GM23248 (cell line): ENCODE measurements at regions not wholly inside any gene's neighbourhood (a gene's known extent, or its start where the extent isn't known, plus 50 kb on each side); places are given as distances from the start of the nearest gene placed in this dataset.
A peak's percentile ranks its signal among the peaks of the same experiment; 100 is the strongest.

Source experiments
- DNase-seq: peaks from one replicate; pipeline ENCODE4 v3.0.0-alpha.2; 2015
- H2AFZ ChIP-seq: fragments of 200-600 bp; sonication (generic); 2 replicates; pipeline ENCODE4 v1.6.1; 2016; ENCODE audit warnings: antibody characterized with exemption
- H3F3A ChIP-seq: fragments of 200-600 bp; sonication (generic); 2 replicates; pipeline ENCODE4 v1.6.1; 2016; ENCODE audit warnings: mild to moderate bottlenecking, antibody characterized with exemption, mixed run types; ENCODE audit not compliant: insufficient read depth
- H3K27ac ChIP-seq: fragments of 200-600 bp; sonication (generic); 2 replicates; pipeline ENCODE4 v1.5.1; 2016; ENCODE audit warnings: mild to moderate bottlenecking
- H3K27me3 ChIP-seq: fragments of 200-600 bp; sonication (generic); replicated peaks from 2 replicates; pipeline ENCODE4 v1.6.1; 2016; ENCODE audit warnings: mild to moderate bottlenecking; ENCODE audit not compliant: insufficient read depth
- H3K36me3 ChIP-seq: fragments of 200-600 bp; sonication (generic); 2 replicates; pipeline ENCODE4 v1.6.1; 2016; ENCODE audit warnings: low read depth, mild to moderate bottlenecking
- H3K4me1 ChIP-seq: fragments of 200-600 bp; sonication (generic); 2 replicates; pipeline ENCODE4 v1.6.1; 2016; ENCODE audit warnings: mild to moderate bottlenecking; ENCODE audit not compliant: insufficient read depth
- H3K4me2 ChIP-seq: fragments of 200-600 bp; sonication (generic); one replicate; pipeline ENCODE4 v1.6.1; 2016; ENCODE audit warnings: mild to moderate bottlenecking; ENCODE audit not compliant: unreplicated experiment
- H3K4me3 ChIP-seq: fragments of 200-600 bp; sonication (generic); 2 replicates; pipeline ENCODE4 v1.5.1; 2016; ENCODE audit warnings: mild to moderate bottlenecking
- H3K79me2 ChIP-seq: fragments of 200-600 bp; sonication (generic); 2 replicates; pipeline ENCODE4 v1.6.1; 2016; ENCODE audit warnings: mild to moderate bottlenecking; ENCODE audit not compliant: insufficient read depth
- H3K9ac ChIP-seq: fragments of 200-600 bp; sonication (generic); 2 replicates; pipeline ENCODE4 v1.6.1; 2016; ENCODE audit warnings: mild to moderate bottlenecking
- H3K9me2 ChIP-seq: fragments of 200-600 bp; sonication (generic); 2 replicates; pipeline ENCODE4 v1.6.1; 2016; ENCODE audit warnings: mixed run types, mild to moderate bottlenecking, moderate library complexity; ENCODE audit not compliant: insufficient read depth
- H3K9me3 ChIP-seq: fragments of 200-600 bp; sonication (generic); one replicate; pipeline ENCODE4 v1.6.1; 2017; ENCODE audit warnings: low read depth
- H4K20me1 ChIP-seq: fragments of 200-600 bp; sonication (generic); 2 replicates; pipeline ENCODE4 v1.6.0; 2016; ENCODE audit not compliant: insufficient read depth
- EZH2 ChIP-seq: fragments of 200-600 bp; sonication (generic); IDR thresholded peaks from 2 replicates; pipeline ENCODE4 v1.6.1; 2018; ENCODE audit warnings: antibody characterized with exemption, mild to moderate bottlenecking; ENCODE audit not compliant: insufficient read depth, poor library complexity, severe bottlenecking
- EZH2phosphoT487 ChIP-seq: fragments of 200-600 bp; sonication (generic); IDR thresholded peaks from 2 replicates; pipeline ENCODE4 v1.6.1; 2018; ENCODE audit warnings: antibody characterized with exemption, moderate library complexity, mild to moderate bottlenecking, low read depth; ENCODE audit not compliant: insufficient read depth
- WGBS, 2 experiments: methylation state at CpG; one replicate each; pipeline ENCODE4 v1.1.6; 2015 to 2017; ENCODE audit warnings: low lambda C conversion rate in 2 of 2, low coverage in 1 of 2; ENCODE audit errors: missing lambda C conversion rate in 2 of 2; 5-methylcytosine and 5-hydroxymethylcytosine counted together
- in situ Hi-C: fragments of 300-500 bp; cut with MboI; formaldehyde crosslinking; loops from 2 replicates; pipeline ENCODE4 v1.15.0; 2020

- Histone ChIP-seq H2AFZ (no peak overlapping the region), H3K4me1 (no peaks in the 10 kb centered on the region), H3F3A (no peaks in the 10 kb centered on the region), H3K4me3 (no peak overlapping the region), H4K20me1 (no peaks in the 10 kb centered on the region), H3K36me3 (no peaks in the 10 kb centered on the region), H3K79me2 (no peaks in the 10 kb centered on the region), H3K27ac (no peak overlapping the region), H3K9me2 (no peaks in the 10 kb centered on the region), H3K9ac (no peak overlapping the region), H3K9me3 (no peaks in the 10 kb centered on the region), H3K27me3 (no peaks in the 10 kb centered on the region), H3K4me2 (no peak overlapping the region)
- in situ Hi-C loops, result no loop called here
- TF ChIP-seq EZH2phosphoT487 (no peak), EZH2 (no peak)
- 17 to 23% methylated on average over 2 of the region's 2 CpGs for WGBS, 2 experiments
- DNase-seq, result no peak
Measured at GRCh38 chr12:97160277-97160676, 253.2 kb downstream of the NEDD1 start.

DNA sequence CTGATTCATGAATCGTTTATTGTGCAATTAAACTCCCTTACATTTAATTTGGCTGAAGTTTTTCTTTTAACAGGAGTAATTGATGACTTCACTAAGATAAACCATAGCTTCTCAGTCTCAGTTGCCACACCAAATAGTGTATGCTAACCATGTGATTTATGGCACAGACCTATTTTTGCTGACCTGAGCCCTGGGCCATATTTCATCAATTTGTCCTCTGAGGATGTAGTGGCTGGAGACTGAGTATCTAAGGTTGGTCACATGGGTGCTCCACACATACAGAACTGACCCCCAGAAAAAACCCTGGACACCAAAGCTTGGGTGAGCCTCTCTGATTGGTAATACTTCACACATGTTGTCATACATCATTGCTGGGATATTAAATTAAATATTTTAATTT, 255.1 kb downstream of the NEDD1 start:
- Histone ChIP-seq H3F3A (no peaks in the 10 kb centered on the region), H3K27me3 (no peaks in the 10 kb centered on the region), H2AFZ (no peak overlapping the region), H3K9me3 (no peaks in the 10 kb centered on the region), H3K9me2 (no peaks in the 10 kb centered on the region), H3K36me3 (no peaks in the 10 kb centered on the region), H3K27ac (no peak overlapping the region), H4K20me1 (no peaks in the 10 kb centered on the region), H3K79me2 (no peaks in the 10 kb centered on the region), H3K4me1 (no peaks in the 10 kb centered on the region), H3K4me2 (no peak overlapping the region), H3K9ac (no peak overlapping the region), H3K4me3 (no peak overlapping the region)
- DNase-seq, result no peak
- 3 to 6% methylated on average over 1 of the region's 1 CpG for WGBS, 2 experiments
- in situ Hi-C loops, result no loop called here
- TF ChIP-seq EZH2 (no peak), EZH2phosphoT487 (no peak)

DNA sequence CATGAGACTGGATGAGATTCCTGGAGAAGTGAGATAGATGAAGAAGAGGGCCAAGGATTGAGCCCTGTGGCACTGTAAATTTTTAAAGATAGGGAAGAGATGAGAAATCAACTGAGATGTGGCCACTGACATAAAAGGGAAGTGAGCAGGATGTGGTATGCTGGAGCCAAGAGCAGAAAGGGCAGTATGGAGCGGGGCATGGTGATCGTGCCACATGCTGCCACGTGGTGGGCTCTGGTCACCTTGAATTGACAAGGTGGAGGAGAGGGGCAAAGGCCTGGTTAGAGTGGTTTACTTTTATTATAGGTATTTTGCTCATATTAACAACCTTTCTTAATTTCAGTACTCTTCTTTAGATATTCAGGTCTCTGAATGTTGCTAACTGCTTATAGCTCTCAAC, 257.9 kb downstream of the NEDD1 start:
- H3K9me2 ChIP-seq, result no peaks in the 10 kb centered on the region
- no peak for TF ChIP-seq EZH2
- TF ChIP-seq EZH2phosphoT487, result no peak

GRCh38 chr12:97167598-97167997, 260.5 kb downstream of the NEDD1 start:
- no peak overlapping the region for H3K9ac ChIP-seq
- H3K4me2 ChIP-seq, result no peak overlapping the region
- H3K79me2 ChIP-seq, result no peaks in the 10 kb centered on the region
- H3K36me3 ChIP-seq, result no peaks in the 10 kb centered on the region
- H3K27ac ChIP-seq, result no peak overlapping the region
- no peaks in the 10 kb centered on the region for H3F3A ChIP-seq
- H3K27me3 ChIP-seq, result no peaks in the 10 kb centered on the region
- peak; percentile 13 for DNase-seq
- no peak overlapping the region for H3K4me3 ChIP-seq
- no peaks in the 10 kb centered on the region for H3K9me3 ChIP-seq
- no peaks in the 10 kb centered on the region for H4K20me1 ChIP-seq
- TF ChIP-seq EZH2 (no peak), EZH2phosphoT487 (no peak)
- WGBS, 2 experiments, result 26 to 32% methylated on average over 4 of the region's 4 CpGs
- no peaks in the 10 kb centered on the region for H3K9me2 ChIP-seq
- no peak overlapping the region for H2AFZ ChIP-seq
- in situ Hi-C loops, result no loop called here
- no peaks in the 10 kb centered on the region for H3K4me1 ChIP-seq

More for the DNA sequence above, 257.9 kb downstream of the NEDD1 start:
- 19 to 34% methylated on average over 3 of the region's 3 CpGs for WGBS, 2 experiments
- Histone ChIP-seq H3K9ac (no peak overlapping the region), H3K27me3 (no peaks in the 10 kb centered on the region), H2AFZ (no peak overlapping the region), H3K27ac (no peak overlapping the region), H3K4me3 (no peak overlapping the region), H3K9me3 (no peaks in the 10 kb centered on the region), H3F3A (no peaks in the 10 kb centered on the region), H3K36me3 (no peaks in the 10 kb centered on the region), H4K20me1 (no peaks in the 10 kb centered on the region), H3K79me2 (no peaks in the 10 kb centered on the region), H3K4me2 (no peak overlapping the region), H3K4me1 (no peaks in the 10 kb centered on the region)
- in situ Hi-C loops, result no loop called here
- DNase-seq, result no peak

GRCh38 chr12:97168804-97169203, 261.7 kb downstream of the NEDD1 start:
- H3K9ac ChIP-seq, result no peak overlapping the region
- no peak overlapping the region for H3K4me2 ChIP-seq
- H3F3A ChIP-seq, result no peaks in the 10 kb centered on the region
- WGBS, 2 experiments, result 18 to 29% methylated on average over 4 of the region's 4 CpGs
- no peaks in the 10 kb centered on the region for H4K20me1 ChIP-seq
- DNase-seq, result no peak
- H3K79me2 ChIP-seq, result no peaks in the 10 kb centered on the region
- no peaks in the 10 kb centered on the region for H3K36me3 ChIP-seq
- H3K27me3 ChIP-seq, result no peaks in the 10 kb centered on the region
- H3K27ac ChIP-seq, result no peak overlapping the region
- in situ Hi-C loops, result no loop called here
- no peaks in the 10 kb centered on the region for H3K9me2 ChIP-seq
- no peak overlapping the region for H3K4me3 ChIP-seq
- H2AFZ ChIP-seq, result no peak overlapping the region
- H3K4me1 ChIP-seq, result no peaks in the 10 kb centered on the region
- no peak for TF ChIP-seq EZH2phosphoT487
- no peak for TF ChIP-seq EZH2
- H3K9me3 ChIP-seq, result no peaks in the 10 kb centered on the region
